ENCODE measurements at regions not wholly inside any gene's neighbourhood (a gene's known extent, or its start where the extent isn't known, plus 50 kb on each side); places are given as distances from the start of the nearest gene placed in this dataset.

- no peak overlapping the region for H3K27ac ChIP-seq (ENCODE audit: low read length)
- H3K36me3 ChIP-seq (ENCODE audit: control insufficient read depth in 2 of 2, insufficient read depth in 2 of 2, low read length in 2 of 2), result no peaks in the 10 kb centered on the region
- no peaks in the 10 kb centered on the region for H3K4me1 ChIP-seq (ENCODE audit: control insufficient read depth, insufficient read depth, low read length)
- H3K4me3 ChIP-seq (ENCODE audit: low read length in 2 of 2), result no peak overlapping the region
- no peaks in the 10 kb centered on the region for H3K9me3 ChIP-seq (ENCODE audit: control insufficient read depth in 2 of 2, low read length in 2 of 2)
- peaks cover 20 to 40% of the 10 kb centered on the region in 2 donors for H3K27me3 ChIP-seq (ENCODE audit: control insufficient read depth in 1 of 2, insufficient read depth in 2 of 2, low read length in 2 of 2)
- H3K9ac ChIP-seq (ENCODE audit: low read length in 2 of 2), result no peak overlapping the region
These were observed 222.9 kb upstream of the CSF3R start for GRCh38 chr1:36705629-36706028.

- peaks cover 8 to 32% of the 10 kb centered on the region in 2 donors for H3K27me3 ChIP-seq (ENCODE audit: control insufficient read depth in 1 of 2, insufficient read depth in 2 of 2, low read length in 2 of 2)
- H3K4me3 ChIP-seq (ENCODE audit: low read length in 2 of 2), result no peak overlapping the region
- no peaks in the 10 kb centered on the region for H3K4me1 ChIP-seq (ENCODE audit: control insufficient read depth, insufficient read depth, low read length)
- no peak overlapping the region for H3K9ac ChIP-seq (ENCODE audit: low read length in 2 of 2)
- H3K9me3 ChIP-seq (ENCODE audit: control insufficient read depth in 2 of 2, low read length in 2 of 2), result no peaks in the 10 kb centered on the region
- no peak overlapping the region for H3K27ac ChIP-seq (ENCODE audit: low read length)
- H3K36me3 ChIP-seq (ENCODE audit: control insufficient read depth in 2 of 2, insufficient read depth in 2 of 2, low read length in 2 of 2), result no peaks in the 10 kb centered on the region
These were observed 221.0 kb upstream of the CSF3R start for GRCh38 chr1:36703526-36704208.

- Histone ChIP-seq H3K4me3 (ENCODE audit: low read length in 2 of 2) (no peak overlapping the region), H3K27me3 (ENCODE audit: control insufficient read depth in 1 of 2, insufficient read depth in 2 of 2, low read length in 2 of 2) (peaks cover 7 to 31% of the 10 kb centered on the region in 2 donors), H3K4me1 (ENCODE audit: control insufficient read depth, insufficient read depth, low read length) (no peaks in the 10 kb centered on the region), H3K36me3 (ENCODE audit: control insufficient read depth in 2 of 2, insufficient read depth in 2 of 2, low read length in 2 of 2) (no peaks in the 10 kb centered on the region), H3K27ac (ENCODE audit: low read length) (no peak overlapping the region), H3K9ac (ENCODE audit: low read length in 2 of 2) (no peak overlapping the region), H3K9me3 (ENCODE audit: control insufficient read depth in 2 of 2, low read length in 2 of 2) (no peaks in the 10 kb centered on the region)
These were observed 220.2 kb upstream of the CSF3R start for GRCh38 chr1:36702963-36703362.

- no peak overlapping the region for H3K27ac ChIP-seq (ENCODE audit: low read length)
- H3K9ac ChIP-seq (ENCODE audit: low read length in 2 of 2), result no peak overlapping the region
- no peaks in the 10 kb centered on the region for H3K36me3 ChIP-seq (ENCODE audit: control insufficient read depth in 2 of 2, insufficient read depth in 2 of 2, low read length in 2 of 2)
- no peaks in the 10 kb centered on the region for H3K9me3 ChIP-seq (ENCODE audit: control insufficient read depth in 2 of 2, low read length in 2 of 2)
- no peaks in the 10 kb centered on the region for H3K4me1 ChIP-seq (ENCODE audit: control insufficient read depth, insufficient read depth, low read length)
- H3K27me3 ChIP-seq (ENCODE audit: control insufficient read depth in 1 of 2, insufficient read depth in 2 of 2, low read length in 2 of 2), result peaks cover 0 to 20% of the 10 kb centered on the region in 2 donors
- no peak overlapping the region for H3K4me3 ChIP-seq (ENCODE audit: low read length in 2 of 2)
These were observed 216.6 kb upstream of the CSF3R start for GRCh38 chr1:36699113-36699911.

- no peak overlapping the region for H3K4me3 ChIP-seq (ENCODE audit: low read length in 2 of 2)
- H3K36me3 ChIP-seq (ENCODE audit: control insufficient read depth in 2 of 2, insufficient read depth in 2 of 2, low read length in 2 of 2), result no peaks in the 10 kb centered on the region
- H3K27ac ChIP-seq (ENCODE audit: low read length), result no peak overlapping the region
- no peaks in the 10 kb centered on the region for H3K9me3 ChIP-seq (ENCODE audit: control insufficient read depth in 2 of 2, low read length in 2 of 2)
- H3K9ac ChIP-seq (ENCODE audit: low read length in 2 of 2), result no peak overlapping the region
- H3K4me1 ChIP-seq (ENCODE audit: control insufficient read depth, insufficient read depth, low read length), result no peaks in the 10 kb centered on the region
- H3K27me3 ChIP-seq (ENCODE audit: control insufficient read depth in 1 of 2, insufficient read depth in 2 of 2, low read length in 2 of 2), result peaks cover 0 to 18% of the 10 kb centered on the region in 2 donors
These were observed 215.3 kb upstream of the CSF3R start for GRCh38 chr1:36697836-36698605.

GRCh38 chr1:36696261-36696940 lies 213.7 kb upstream of the CSF3R start:
- Histone ChIP-seq H3K9ac (ENCODE audit: low read length in 2 of 2) (no peak overlapping the region), H3K4me3 (ENCODE audit: low read length in 2 of 2) (no peak overlapping the region), H3K4me1 (ENCODE audit: control insufficient read depth, insufficient read depth, low read length) (no peaks in the 10 kb centered on the region), H3K9me3 (ENCODE audit: control insufficient read depth in 2 of 2, low read length in 2 of 2) (no peaks in the 10 kb centered on the region), H3K27ac (ENCODE audit: low read length) (no peak overlapping the region), H3K27me3 (ENCODE audit: control insufficient read depth in 1 of 2, insufficient read depth in 2 of 2, low read length in 2 of 2) (peaks cover 5 to 26% of the 10 kb centered on the region in 2 donors), H3K36me3 (ENCODE audit: control insufficient read depth in 2 of 2, insufficient read depth in 2 of 2, low read length in 2 of 2) (no peaks in the 10 kb centered on the region)

GRCh38 chr1:36693603-36694002 lies 210.9 kb upstream of the CSF3R start:
- H3K36me3 ChIP-seq (ENCODE audit: control insufficient read depth in 2 of 2, insufficient read depth in 2 of 2, low read length in 2 of 2), result no peaks in the 10 kb centered on the region
- no peak overlapping the region for H3K27ac ChIP-seq (ENCODE audit: low read length)
- H3K9me3 ChIP-seq (ENCODE audit: control insufficient read depth in 2 of 2, low read length in 2 of 2), result no peaks in the 10 kb centered on the region
- peaks cover 5 to 22% of the 10 kb centered on the region in 2 donors for H3K27me3 ChIP-seq (ENCODE audit: control insufficient read depth in 1 of 2, insufficient read depth in 2 of 2, low read length in 2 of 2)
- H3K9ac ChIP-seq (ENCODE audit: low read length in 2 of 2), result no peak overlapping the region
- H3K4me1 ChIP-seq (ENCODE audit: control insufficient read depth, insufficient read depth, low read length), result no peaks in the 10 kb centered on the region
- no peak overlapping the region for H3K4me3 ChIP-seq (ENCODE audit: low read length in 2 of 2)

GRCh38 chr1:36693161-36693525 lies 210.4 kb upstream of the CSF3R start:
- no peak overlapping the region for H3K9ac ChIP-seq (ENCODE audit: low read length in 2 of 2)
- H3K36me3 ChIP-seq (ENCODE audit: control insufficient read depth in 2 of 2, insufficient read depth in 2 of 2, low read length in 2 of 2), result no peaks in the 10 kb centered on the region
- no peaks in the 10 kb centered on the region for H3K9me3 ChIP-seq (ENCODE audit: control insufficient read depth in 2 of 2, low read length in 2 of 2)
- H3K4me3 ChIP-seq (ENCODE audit: low read length in 2 of 2), result no peak overlapping the region
- H3K27me3 ChIP-seq (ENCODE audit: control insufficient read depth in 1 of 2, insufficient read depth in 2 of 2, low read length in 2 of 2), result peaks cover 5 to 22% of the 10 kb centered on the region in 2 donors
- H3K27ac ChIP-seq (ENCODE audit: low read length), result no peak overlapping the region
- no peaks in the 10 kb centered on the region for H3K4me1 ChIP-seq (ENCODE audit: control insufficient read depth, insufficient read depth, low read length)

GRCh38 chr1:36692465-36693160 lies 209.9 kb upstream of the CSF3R start:
- Histone ChIP-seq H3K4me3 (ENCODE audit: low read length in 2 of 2) (no peak overlapping the region), H3K27me3 (ENCODE audit: control insufficient read depth in 1 of 2, insufficient read depth in 2 of 2, low read length in 2 of 2) (peaks cover 5 to 25% of the 10 kb centered on the region in 2 donors), H3K27ac (ENCODE audit: low read length) (no peak overlapping the region), H3K4me1 (ENCODE audit: control insufficient read depth, insufficient read depth, low read length) (no peaks in the 10 kb centered on the region), H3K36me3 (ENCODE audit: control insufficient read depth in 2 of 2, insufficient read depth in 2 of 2, low read length in 2 of 2) (no peaks in the 10 kb centered on the region), H3K9me3 (ENCODE audit: control insufficient read depth in 2 of 2, low read length in 2 of 2) (no peaks in the 10 kb centered on the region), H3K9ac (ENCODE audit: low read length in 2 of 2) (no peak overlapping the region)

GRCh38 chr1:36691374-36691773 lies 208.7 kb upstream of the CSF3R start:
- Histone ChIP-seq H3K9ac (ENCODE audit: low read length in 2 of 2) (no peak overlapping the region), H3K36me3 (ENCODE audit: control insufficient read depth in 2 of 2, insufficient read depth in 2 of 2, low read length in 2 of 2) (no peaks in the 10 kb centered on the region), H3K27me3 (ENCODE audit: control insufficient read depth in 1 of 2, insufficient read depth in 2 of 2, low read length in 2 of 2) (peaks cover 9 to 29% of the 10 kb centered on the region in 2 donors), H3K27ac (ENCODE audit: low read length) (no peak overlapping the region), H3K4me1 (ENCODE audit: control insufficient read depth, insufficient read depth, low read length) (no peaks in the 10 kb centered on the region), H3K9me3 (ENCODE audit: control insufficient read depth in 2 of 2, low read length in 2 of 2) (no peaks in the 10 kb centered on the region), H3K4me3 (ENCODE audit: low read length in 2 of 2) (no peak overlapping the region)

Measured in stomach smooth muscle (tissue), 2 donors.